ENCODE measurements at regions not wholly inside any gene's neighbourhood (a gene's known extent, or its start where the extent isn't known, plus 50 kb on each side); places are given as distances from the start of the nearest gene placed in this dataset.
A peak's percentile ranks its signal among the peaks of the same experiment; 100 is the strongest.

- no peaks in the 10 kb centered on the region for H3K36me3 Mint-ChIP-seq (ENCODE audit: unreplicated experiment)
- H3K27ac Mint-ChIP-seq (ENCODE audit: unreplicated experiment) = no peak overlapping the region
- H3K27me3 Mint-ChIP-seq (ENCODE audit: unreplicated experiment) = no peaks in the 10 kb centered on the region
- no peak overlapping the region for H3K4me3 Mint-ChIP-seq (ENCODE audit: unreplicated experiment)
- no peak for DNase-seq
- no peaks in the 10 kb centered on the region for H3K9me3 Mint-ChIP-seq (ENCODE audit: unreplicated experiment)
- H3K4me1 Mint-ChIP-seq (ENCODE audit: low read depth, unreplicated experiment) = no peaks in the 10 kb centered on the region
- no peak for TF ChIP-seq CTCF (IDR thresholded peaks at IDR 0.05; ENCODE audit: partially characterized antibody, unreplicated experiment)
Measured at GRCh38 chr1:200480964-200481363, 71.1 kb upstream of the ZNF281 start.

GRCh38 chr1:200479816-200480215 lies 70.0 kb upstream of the ZNF281 start:
- no peak overlapping the region for H3K27ac Mint-ChIP-seq (ENCODE audit: unreplicated experiment)
- H3K9me3 Mint-ChIP-seq (ENCODE audit: unreplicated experiment) = no peaks in the 10 kb centered on the region
- peaks cover 4% of the 10 kb centered on the region for H3K4me1 Mint-ChIP-seq (ENCODE audit: low read depth, unreplicated experiment)
- H3K36me3 Mint-ChIP-seq (ENCODE audit: unreplicated experiment) = no peaks in the 10 kb centered on the region
- TF ChIP-seq CTCF (IDR thresholded peaks at IDR 0.05; ENCODE audit: partially characterized antibody, unreplicated experiment) = no peak
- no peak for DNase-seq
- no peak overlapping the region for H3K4me3 Mint-ChIP-seq (ENCODE audit: unreplicated experiment)
- no peaks in the 10 kb centered on the region for H3K27me3 Mint-ChIP-seq (ENCODE audit: unreplicated experiment)

GRCh38 chr1:200478945-200479558 lies 69.2 kb upstream of the ZNF281 start:
- Mint-ChIP-seq H3K9me3 (ENCODE audit: unreplicated experiment) (no peaks in the 10 kb centered on the region), H3K36me3 (ENCODE audit: unreplicated experiment) (no peaks in the 10 kb centered on the region), H3K27me3 (ENCODE audit: unreplicated experiment) (no peaks in the 10 kb centered on the region), H3K4me3 (ENCODE audit: unreplicated experiment) (no peak overlapping the region), H3K27ac (ENCODE audit: unreplicated experiment) (no peak overlapping the region), H3K4me1 (ENCODE audit: low read depth, unreplicated experiment) (peaks cover 9% of the 10 kb centered on the region)
- DNase-seq = no peak
- no peak for TF ChIP-seq CTCF (IDR thresholded peaks at IDR 0.05; ENCODE audit: partially characterized antibody, unreplicated experiment)

GRCh38 chr1:200478239-200478623 lies 68.4 kb upstream of the ZNF281 start:
- DNase-seq = no peak
- H3K4me3 Mint-ChIP-seq (ENCODE audit: unreplicated experiment) = no peak overlapping the region
- H3K36me3 Mint-ChIP-seq (ENCODE audit: unreplicated experiment) = no peaks in the 10 kb centered on the region
- no peak overlapping the region for H3K27ac Mint-ChIP-seq (ENCODE audit: unreplicated experiment)
- H3K27me3 Mint-ChIP-seq (ENCODE audit: unreplicated experiment) = no peaks in the 10 kb centered on the region
- H3K4me1 Mint-ChIP-seq (ENCODE audit: low read depth, unreplicated experiment) = peaks cover 16% of the 10 kb centered on the region
- TF ChIP-seq CTCF (IDR thresholded peaks at IDR 0.05; ENCODE audit: partially characterized antibody, unreplicated experiment) = no peak
- no peaks in the 10 kb centered on the region for H3K9me3 Mint-ChIP-seq (ENCODE audit: unreplicated experiment)

- H3K27me3 Mint-ChIP-seq (ENCODE audit: unreplicated experiment) = no peaks in the 10 kb centered on the region
- no peak overlapping the region for H3K4me3 Mint-ChIP-seq (ENCODE audit: unreplicated experiment)
- H3K27ac Mint-ChIP-seq (ENCODE audit: unreplicated experiment) = peak overlapping the region; percentile 28
- no peaks in the 10 kb centered on the region for H3K9me3 Mint-ChIP-seq (ENCODE audit: unreplicated experiment)
- H3K4me1 Mint-ChIP-seq (ENCODE audit: low read depth, unreplicated experiment) = peaks cover 16% of the 10 kb centered on the region
- DNase-seq = no peak
- no peaks in the 10 kb centered on the region for H3K36me3 Mint-ChIP-seq (ENCODE audit: unreplicated experiment)
- no peak for TF ChIP-seq CTCF (IDR thresholded peaks at IDR 0.05; ENCODE audit: partially characterized antibody, unreplicated experiment)
Measured at GRCh38 chr1:200474633-200475032, 64.8 kb upstream of the ZNF281 start.

Measured in glutamatergic neuron (in vitro differentiated cells).